NCI-H510A (cell line): ENCODE measurements at regions not wholly inside any gene's neighbourhood (a gene's known extent, or its start where the extent isn't known, plus 50 kb on each side); places are given as distances from the start of the nearest gene placed in this dataset.

Source experiments
- DNase-seq: peaks from one replicate; lab custom pipeline; 2025; lab: John Stamatoyannopoulos, UW

GRCh38 chr2:240358080-240358479 lies 77.4 kb upstream of the GPC1 start:
- no peak for DNase-seq

GRCh38 chr2:240358821-240359397 lies 76.6 kb upstream of the GPC1 start:
- no peak for DNase-seq

GRCh38 chr2:240359695-240360094 lies 75.8 kb upstream of the GPC1 start:
- DNase-seq: no peak

GRCh38 chr2:240360645-240361475 lies 74.6 kb upstream of the GPC1 start:
- DNase-seq: no peak

- DNase-seq: no peak
Observed at GRCh38 chr2:240362216-240362755, 73.2 kb upstream of the GPC1 start.

GRCh38 chr2:240362826-240363745 lies 72.4 kb upstream of the GPC1 start:
- no peak for DNase-seq

GRCh38 chr2:240363746-240364581 lies 71.5 kb upstream of the GPC1 start:
- no peak for DNase-seq

GRCh38 chr2:240364582-240364960 lies 70.9 kb upstream of the GPC1 start:
- DNase-seq: no peak

- no peak for DNase-seq
Observed at GRCh38 chr2:240364961-240365775, 70.3 kb upstream of the GPC1 start.

GRCh38 chr2:240365971-240366471 lies 69.4 kb upstream of the GPC1 start:
- no peak for DNase-seq

GRCh38 chr2:240366901-240367300 lies 68.6 kb upstream of the GPC1 start:
- no peak for DNase-seq

GRCh38 chr2:240367721-240368120 lies 67.7 kb upstream of the GPC1 start:
- DNase-seq: no peak

GRCh38 chr2:240368781-240369331 lies 66.6 kb upstream of the GPC1 start:
- DNase-seq: no peak

GRCh38 chr2:240369335-240369734 lies 66.1 kb upstream of the GPC1 start:
- no peak for DNase-seq

GRCh38 chr2:240369801-240370585 lies 65.5 kb upstream of the GPC1 start:
- DNase-seq: no peak

- DNase-seq: no peak
Observed at GRCh38 chr2:240371129-240372000, 64.1 kb upstream of the GPC1 start.

GRCh38 chr2:240372101-240372500 lies 63.4 kb upstream of the GPC1 start:
- DNase-seq: no peak

- DNase-seq: no peak
Observed at GRCh38 chr2:240373289-240373885, 62.1 kb upstream of the GPC1 start.
